ENCODE measurements at regions not wholly inside any gene's neighbourhood (a gene's known extent, or its start where the extent isn't known, plus 50 kb on each side); places are given as distances from the start of the nearest gene placed in this dataset.

DNA sequence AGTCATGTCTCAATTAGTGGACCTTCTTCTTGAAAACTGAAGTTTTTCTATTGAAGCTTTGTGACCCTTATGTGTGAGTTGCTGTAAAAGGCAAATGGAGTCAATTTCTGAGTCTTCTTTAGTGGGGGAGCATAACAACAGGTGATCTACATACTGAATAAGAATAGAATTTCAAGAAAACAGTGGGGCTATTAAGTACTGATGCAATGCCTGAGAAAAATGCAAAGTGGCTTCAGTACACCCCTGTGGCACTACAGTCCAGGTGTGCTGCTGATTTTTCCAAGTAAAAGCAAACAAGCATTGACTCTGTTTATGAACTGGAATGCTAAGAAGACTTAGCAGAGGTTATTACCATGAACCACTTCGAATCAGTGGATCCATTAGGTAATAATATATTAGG is 328.0 kb upstream of the PABPC4L start (continued):
- TF ChIP-seq, protein P1, sequence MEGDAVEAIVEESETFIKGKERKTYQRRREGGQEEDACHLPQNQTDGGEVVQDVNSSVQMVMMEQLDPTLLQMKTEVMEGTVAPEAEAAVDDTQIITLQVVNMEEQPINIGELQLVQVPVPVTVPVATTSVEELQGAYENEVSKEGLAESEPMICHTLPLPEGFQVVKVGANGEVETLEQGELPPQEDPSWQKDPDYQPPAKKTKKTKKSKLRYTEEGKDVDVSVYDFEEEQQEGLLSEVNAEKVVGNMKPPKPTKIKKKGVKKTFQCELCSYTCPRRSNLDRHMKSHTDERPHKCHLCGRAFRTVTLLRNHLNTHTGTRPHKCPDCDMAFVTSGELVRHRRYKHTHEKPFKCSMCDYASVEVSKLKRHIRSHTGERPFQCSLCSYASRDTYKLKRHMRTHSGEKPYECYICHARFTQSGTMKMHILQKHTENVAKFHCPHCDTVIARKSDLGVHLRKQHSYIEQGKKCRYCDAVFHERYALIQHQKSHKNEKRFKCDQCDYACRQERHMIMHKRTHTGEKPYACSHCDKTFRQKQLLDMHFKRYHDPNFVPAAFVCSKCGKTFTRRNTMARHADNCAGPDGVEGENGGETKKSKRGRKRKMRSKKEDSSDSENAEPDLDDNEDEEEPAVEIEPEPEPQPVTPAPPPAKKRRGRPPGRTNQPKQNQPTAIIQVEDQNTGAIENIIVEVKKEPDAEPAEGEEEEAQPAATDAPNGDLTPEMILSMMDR (conservative IDR thresholded peaks at IDR 0.05; ENCODE audit: low read depth in 2 of 2) = no peak
- TF ChIP-seq ZNF331 (CRISPR knock-in tag; IDR thresholded peaks at IDR 0.05; ENCODE audit: low read depth) (no peak), JUNB (IDR thresholded peaks at IDR 0.05; ENCODE audit: unreplicated experiment) (no peak)

DNA sequence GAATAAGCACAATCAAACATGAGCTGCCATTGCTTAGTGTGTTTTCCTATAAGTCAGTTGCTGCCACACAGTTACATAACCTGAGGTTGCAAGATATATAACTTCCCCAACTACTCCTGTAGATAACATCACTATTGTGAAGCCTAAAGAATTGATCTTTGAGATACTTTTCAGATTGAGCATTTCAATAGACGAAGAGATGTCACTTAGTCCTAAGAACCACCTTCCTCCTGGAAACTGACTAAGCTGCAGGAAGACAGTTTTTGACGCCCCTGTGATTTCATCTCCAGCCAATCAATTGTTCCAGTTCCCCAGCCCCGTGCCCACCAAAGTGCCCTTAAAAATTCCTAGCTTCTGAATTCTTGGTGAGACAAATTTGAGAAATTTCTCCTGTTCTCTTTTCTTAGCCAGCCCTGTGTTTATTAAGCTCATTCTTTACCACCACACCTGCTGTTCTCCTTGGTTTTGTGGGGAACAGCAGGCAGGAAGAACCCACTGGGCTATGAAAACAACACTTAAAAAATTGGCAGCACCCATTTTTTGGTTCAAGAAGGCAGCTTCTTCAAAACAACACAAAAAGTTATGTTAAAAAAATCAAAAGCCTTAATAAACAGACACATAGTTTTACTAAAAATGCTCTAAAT is 317.1 kb upstream of the PABPC4L start:
- peak; percentile 73 for ATAC-seq
- H3K36me3 Mint-ChIP-seq (ENCODE audit: low read depth) = no peaks in the 10 kb centered on the region; the same call in 2 of the 3 replicates
- H3K27me3 ChIP-seq (ENCODE audit: insufficient read depth) = no peaks in the 10 kb centered on the region
- no peak overlapping the region; the same call in 2 of the 3 replicates for H3K4me3 Mint-ChIP-seq
- H3K4me1 Mint-ChIP-seq = peaks cover 19% of the 10 kb centered on the region
- peak overlapping the region; percentile 64; the same call in 1 of the 2 replicates for H3K4me2 ChIP-seq
- H3K27ac Mint-ChIP-seq = peak overlapping the region; percentile 81
- no peaks in the 10 kb centered on the region for H4K20me1 ChIP-seq (replicated peaks; ENCODE audit: insufficient read depth)
- H3K9me3 Mint-ChIP-seq = no peaks in the 10 kb centered on the region
- peaks cover 21% of the 10 kb centered on the region for H3K4me1 ChIP-seq (ENCODE audit: insufficient read depth)
- H2AFZ ChIP-seq = no peak overlapping the region
- no peak overlapping the region; the same call in none of the 2 replicates for H3K27ac ChIP-seq (ENCODE audit: low read depth)
- H3K79me2 ChIP-seq (replicated peaks; ENCODE audit: insufficient read depth) = no peaks in the 10 kb centered on the region
- TF ChIP-seq POLR2AphosphoS5 (IDR thresholded peaks at IDR 0.05; ENCODE audit: low read depth) (no peak), NANOG (IDR thresholded peaks at IDR 0.05; ENCODE audit: borderline replicate concordance) (no peak; the same call in 1 of the 2 replicates)
- TF ChIP-seq, protein P2, sequence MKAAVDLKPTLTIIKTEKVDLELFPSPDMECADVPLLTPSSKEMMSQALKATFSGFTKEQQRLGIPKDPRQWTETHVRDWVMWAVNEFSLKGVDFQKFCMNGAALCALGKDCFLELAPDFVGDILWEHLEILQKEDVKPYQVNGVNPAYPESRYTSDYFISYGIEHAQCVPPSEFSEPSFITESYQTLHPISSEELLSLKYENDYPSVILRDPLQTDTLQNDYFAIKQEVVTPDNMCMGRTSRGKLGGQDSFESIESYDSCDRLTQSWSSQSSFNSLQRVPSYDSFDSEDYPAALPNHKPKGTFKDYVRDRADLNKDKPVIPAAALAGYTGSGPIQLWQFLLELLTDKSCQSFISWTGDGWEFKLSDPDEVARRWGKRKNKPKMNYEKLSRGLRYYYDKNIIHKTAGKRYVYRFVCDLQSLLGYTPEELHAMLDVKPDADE (IDR thresholded peaks at IDR 0.05) = no peak
- peaks cover 4% of the 10 kb centered on the region; the same call in 1 of the 2 replicates for H3K9me2 ChIP-seq (ENCODE audit: insufficient read depth)
- H3K36me3 ChIP-seq (ENCODE audit: insufficient read depth) = no peaks in the 10 kb centered on the region
- peak; percentile 19 for DNase-seq (ENCODE audit: low spot score)
- no peaks in the 10 kb centered on the region for H3F3A ChIP-seq (replicated peaks; ENCODE audit: low read depth)
- H3K27me3 Mint-ChIP-seq (ENCODE audit: insufficient read depth, low read depth, poor library complexity) = no peaks in the 10 kb centered on the region
- H3K4me3 ChIP-seq = no peak overlapping the region

DNA sequence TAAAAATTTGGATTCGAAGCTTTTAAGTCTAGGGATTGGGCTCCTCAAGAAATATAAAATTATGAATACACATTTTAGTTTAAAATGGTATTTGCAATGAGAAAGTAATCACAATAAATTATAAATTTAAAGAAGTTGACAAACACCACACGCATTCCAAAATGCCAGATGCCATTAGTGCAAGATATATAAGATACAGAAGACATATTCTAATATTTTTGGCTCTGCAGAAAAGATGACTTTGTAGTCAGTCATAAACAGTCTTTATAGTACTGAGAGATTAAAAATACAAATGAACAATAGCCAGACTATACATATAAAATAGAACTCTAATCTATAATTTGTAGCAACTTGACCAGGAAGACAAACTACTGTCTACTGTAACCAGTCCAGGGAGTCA is 309.0 kb upstream of the PABPC4L start:
- Mint-ChIP-seq H3K27me3 (ENCODE audit: insufficient read depth, low read depth, poor library complexity) (no peaks in the 10 kb centered on the region), H3K4me1 (peaks cover 3% of the 10 kb centered on the region; the same call in 2 of the 3 replicates), H3K4me3 (no peak overlapping the region), H3K9me3 (no peaks in the 10 kb centered on the region), H3K27ac (no peak overlapping the region), H3K36me3 (ENCODE audit: low read depth) (no peaks in the 10 kb centered on the region)
- Histone ChIP-seq H3F3A (replicated peaks; ENCODE audit: low read depth) (no peaks in the 10 kb centered on the region), H2AFZ (no peak overlapping the region), H3K79me2 (replicated peaks; ENCODE audit: insufficient read depth) (no peaks in the 10 kb centered on the region), H3K4me1 (ENCODE audit: insufficient read depth) (no peaks in the 10 kb centered on the region), H3K4me3 (no peak overlapping the region), H3K27me3 (ENCODE audit: insufficient read depth) (no peaks in the 10 kb centered on the region), H3K9me2 (ENCODE audit: insufficient read depth) (no peaks in the 10 kb centered on the region), H3K4me2 (no peak overlapping the region), H4K20me1 (replicated peaks; ENCODE audit: insufficient read depth) (no peaks in the 10 kb centered on the region), H3K36me3 (ENCODE audit: insufficient read depth) (no peaks in the 10 kb centered on the region), H3K27ac (ENCODE audit: low read depth) (no peak overlapping the region)
- DNase-seq (ENCODE audit: low spot score) (no peak), ATAC-seq (no peak)
- no peak for TF ChIP-seq STAT1 (IDR thresholded peaks at IDR 0.05; ENCODE audit: unreplicated experiment)
- no peak for TF ChIP-seq NANOG (IDR thresholded peaks at IDR 0.05; ENCODE audit: borderline replicate concordance)
- TF ChIP-seq ZNF114 (CRISPR knock-in tag; IDR thresholded peaks at IDR 0.05) = no peak
- TF ChIP-seq, protein P1 (conservative IDR thresholded peaks at IDR 0.05; ENCODE audit: low read depth in 2 of 2) = no peak
